Coronary artery (tissue), 2 donors: ENCODE measurements at regions not wholly inside any gene's neighbourhood (a gene's known extent, or its start where the extent isn't known, plus 50 kb on each side); places are given as distances from the start of the nearest gene placed in this dataset.
A peak's percentile ranks its signal among the peaks of the same experiment; 100 is the strongest.
"Not testable (repeated sequence)": the region's sequence is repeated elsewhere in the genome, so short reads cannot be mapped to it uniquely, and the experiment has no call there.

Source experiments
- DNase-seq: peaks from one replicate; pipeline ENCODE4 v3.0.0-alpha.2; 2017; ENCODE audit warnings: low spot score
- H3K27ac ChIP-seq, 2 donors: fragments of 200-600 bp; sonication (generic); one replicate each; pipeline ENCODE4 v1.5.1; 2016 to 2019
- H3K4me3 ChIP-seq: fragments of 200-600 bp; sonication (generic); 2 replicates; pipeline ENCODE4 v1.5.1; 2016; ENCODE audit warnings: mild to moderate bottlenecking, moderate library complexity
- CTCF ChIP-seq: fragments of 200-600 bp; sonication (generic); IDR thresholded peaks from one replicate; pipeline ENCODE4 v1.5.1; 2019; ENCODE audit warnings: antibody characterized with exemption

GRCh38 chr20:30811885-30812671 is 445.4 kb upstream of the DEFB115 start:
- peak; percentile 84 for DNase-seq

GRCh38 chr20:30812739-30813411 is 444.6 kb upstream of the DEFB115 start:
- no peak for DNase-seq
- Histone ChIP-seq H3K4me3 (no peak overlapping the region), H3K27ac (no peak overlapping the region)
- TF ChIP-seq CTCF, result no peak

More at GRCh38 chr20:30811885-30812671, 445.4 kb upstream of the DEFB115 start:
- Histone ChIP-seq H3K4me3 (no peak overlapping the region), H3K27ac (no peak overlapping the region)
- no peak for TF ChIP-seq CTCF

- peak; percentile 80 for DNase-seq
- not testable (repeated sequence) for H3K27ac ChIP-seq, H3K4me3 ChIP-seq
Observed at GRCh38 chr20:30813412-30814311, 443.8 kb upstream of the DEFB115 start.

GRCh38 chr20:30814312-30814639 is 443.2 kb upstream of the DEFB115 start:
- DNase-seq, H3K27ac ChIP-seq, H3K4me3 ChIP-seq: not testable (repeated sequence)

GRCh38 chr20:30815027-30815576 is 442.4 kb upstream of the DEFB115 start:
- H3K4me3 ChIP-seq, DNase-seq, H3K27ac ChIP-seq: not testable (repeated sequence)

GRCh38 chr20:30815577-30816181 is 441.8 kb upstream of the DEFB115 start:
- Histone ChIP-seq H3K27ac (no peak overlapping the region), H3K4me3 (no peak overlapping the region)
- DNase-seq, result no peak
- no peak for TF ChIP-seq CTCF

GRCh38 chr20:30816182-30816645 is 441.2 kb upstream of the DEFB115 start:
- DNase-seq, result no peak
- Histone ChIP-seq H3K27ac (no peak overlapping the region), H3K4me3 (no peak overlapping the region)
- TF ChIP-seq CTCF, result no peak

GRCh38 chr20:30821615-30822014 is 435.8 kb upstream of the DEFB115 start:
- H3K4me3 ChIP-seq, DNase-seq, H3K27ac ChIP-seq: not testable (repeated sequence)

- H3K4me3 ChIP-seq, H3K27ac ChIP-seq, DNase-seq: not testable (repeated sequence)
Observed at GRCh38 chr20:30824666-30825065, 432.8 kb upstream of the DEFB115 start.

- not testable (repeated sequence) for DNase-seq, H3K27ac ChIP-seq, H3K4me3 ChIP-seq
Observed at GRCh38 chr20:30845923-30846322, 411.5 kb upstream of the DEFB115 start.

- not testable (repeated sequence) for H3K4me3 ChIP-seq, H3K27ac ChIP-seq, DNase-seq
Observed at GRCh38 chr20:30868271-30868670, 389.2 kb upstream of the DEFB115 start.

- DNase-seq, H3K27ac ChIP-seq, H3K4me3 ChIP-seq: not testable (repeated sequence)
Observed at GRCh38 chr20:30871127-30871526, 386.3 kb upstream of the DEFB115 start.

GRCh38 chr20:30872252-30872651 is 385.2 kb upstream of the DEFB115 start:
- H3K27ac ChIP-seq, result not testable (repeated sequence)

More at GRCh38 chr20:30872252-30872651, 385.2 kb upstream of the DEFB115 start:
- not testable (repeated sequence) for DNase-seq, H3K4me3 ChIP-seq
